ENCODE measurements at regions not wholly inside any gene's neighbourhood (a gene's known extent, or its start where the extent isn't known, plus 50 kb on each side); places are given as distances from the start of the nearest gene placed in this dataset.

- TF ChIP-seq CTCF (IDR thresholded peaks at IDR 0.05) (no peak), POLR2A (IDR thresholded peaks at IDR 0.05) (no peak), EP300 (IDR thresholded peaks at IDR 0.05; ENCODE audit: low read depth) (no peak)
These were observed 163.3 kb downstream of the DMAC1 start for GRCh38 chr9:7636309-7636708.
